Left ventricle myocardium inferior (tissue), 1 donor: ENCODE measurements at regions not wholly inside any gene's neighbourhood (a gene's known extent, or its start where the extent isn't known, plus 50 kb on each side); places are given as distances from the start of the nearest gene placed in this dataset.
"Not testable (repeated sequence)": the region's sequence is repeated elsewhere in the genome, so short reads cannot be mapped to it uniquely, and the experiment has no call there.

Experiments used
- DNase-seq: peaks from one replicate; pipeline ENCODE4 v3.0.0-alpha.2; 2020
- H3K27ac ChIP-seq: fragments of 200-600 bp; replicated peaks from 2 replicates; pipeline ENCODE4 v1.8.0; 2021
- H3K27me3 ChIP-seq: fragments of 200-600 bp; 2 replicates; pipeline ENCODE4 v1.8.0; 2021; ENCODE audit warnings: low read depth
- H3K36me3 ChIP-seq: fragments of 200-600 bp; 2 replicates; pipeline ENCODE4 v1.8.0; 2021
- H3K4me1 ChIP-seq: fragments of 200-600 bp; 2 replicates; pipeline ENCODE4 v1.8.0; 2021
- H3K4me3 ChIP-seq: fragments of 200-600 bp; 2 replicates; pipeline ENCODE4 v1.8.0; 2021; ENCODE audit warnings: mild to moderate bottlenecking, moderate library complexity
- H3K9me3 ChIP-seq: fragments of 200-600 bp; replicated peaks from 2 replicates; pipeline ENCODE4 v1.8.0; 2021
- intact Hi-C: fragments of 100-400 bp; cut with micrococcal nuclease; formaldehyde crosslinking; loops from one replicate; pipeline ENCODE4 v1.11.0; 2022
- TF ChIP-seq, protein P1 (sequence below): fragments of 200-600 bp; IDR thresholded peaks from 2 replicates; pipeline ENCODE4 v1.8.0; 2021; ENCODE audit warnings: antibody characterized with exemption, mild to moderate bottlenecking, borderline replicate concordance
- donor health status: DM: no; HTN: yes; CAD: no; lungs with severe emphysema.

DNA sequence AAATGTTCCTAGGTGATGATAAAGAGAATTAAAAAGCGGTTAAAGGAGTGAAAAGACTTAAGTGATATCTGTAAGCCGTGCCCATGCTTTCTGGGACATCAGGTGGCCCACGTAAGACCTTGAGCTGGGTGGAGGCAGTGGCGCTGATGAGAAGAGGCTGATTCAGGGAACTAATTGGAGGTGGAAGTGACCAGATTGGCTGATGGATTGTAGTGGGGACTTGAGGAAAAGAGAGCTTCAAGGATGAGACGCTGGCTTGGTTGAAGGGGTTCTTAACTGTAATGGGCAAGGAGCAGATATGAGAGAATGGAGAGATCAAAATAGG, 69.1 kb upstream of the EP300 start:
- no peak for DNase-seq
- peak overlapping the region; percentile 99 for H3K27ac ChIP-seq
- no peak overlapping the region for H3K4me3 ChIP-seq
- intact Hi-C loops, result loop anchor here (10.0 kb wide), 1 partner anchor 72 kb away; the partner anchor contains the start of gene EP300
- no peaks in the 10 kb centered on the region for H3K36me3 ChIP-seq
- H3K9me3 ChIP-seq, result no peaks in the 10 kb centered on the region
- H3K27me3 ChIP-seq, result no peaks in the 10 kb centered on the region
- H3K4me1 ChIP-seq, result peaks cover 26% of the 10 kb centered on the region
- TF ChIP-seq, protein P1, sequence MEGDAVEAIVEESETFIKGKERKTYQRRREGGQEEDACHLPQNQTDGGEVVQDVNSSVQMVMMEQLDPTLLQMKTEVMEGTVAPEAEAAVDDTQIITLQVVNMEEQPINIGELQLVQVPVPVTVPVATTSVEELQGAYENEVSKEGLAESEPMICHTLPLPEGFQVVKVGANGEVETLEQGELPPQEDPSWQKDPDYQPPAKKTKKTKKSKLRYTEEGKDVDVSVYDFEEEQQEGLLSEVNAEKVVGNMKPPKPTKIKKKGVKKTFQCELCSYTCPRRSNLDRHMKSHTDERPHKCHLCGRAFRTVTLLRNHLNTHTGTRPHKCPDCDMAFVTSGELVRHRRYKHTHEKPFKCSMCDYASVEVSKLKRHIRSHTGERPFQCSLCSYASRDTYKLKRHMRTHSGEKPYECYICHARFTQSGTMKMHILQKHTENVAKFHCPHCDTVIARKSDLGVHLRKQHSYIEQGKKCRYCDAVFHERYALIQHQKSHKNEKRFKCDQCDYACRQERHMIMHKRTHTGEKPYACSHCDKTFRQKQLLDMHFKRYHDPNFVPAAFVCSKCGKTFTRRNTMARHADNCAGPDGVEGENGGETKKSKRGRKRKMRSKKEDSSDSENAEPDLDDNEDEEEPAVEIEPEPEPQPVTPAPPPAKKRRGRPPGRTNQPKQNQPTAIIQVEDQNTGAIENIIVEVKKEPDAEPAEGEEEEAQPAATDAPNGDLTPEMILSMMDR, result no peak

DNA sequence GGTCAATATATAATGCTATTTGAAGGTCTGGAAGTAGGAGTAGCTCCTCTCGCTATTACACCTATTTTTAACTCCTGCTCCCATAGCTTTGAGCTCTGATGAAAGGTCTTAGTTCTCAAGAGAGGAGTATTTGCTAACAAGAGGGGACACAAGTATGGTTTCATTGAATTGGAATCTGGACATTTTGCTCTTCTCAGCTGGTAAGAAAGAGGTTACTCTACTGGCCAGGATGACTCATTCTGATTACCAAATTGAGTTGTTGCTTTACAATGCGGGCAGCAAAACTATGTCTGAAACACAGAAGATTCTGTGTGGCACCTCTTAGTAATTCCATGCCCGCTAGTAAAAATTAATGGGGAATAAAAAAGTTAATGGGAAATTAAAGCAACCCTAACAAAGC, 63.6 kb upstream of the EP300 start:
- H3K9me3 ChIP-seq, result no peaks in the 10 kb centered on the region
- no peak overlapping the region for H3K4me3 ChIP-seq
- no peaks in the 10 kb centered on the region for H3K36me3 ChIP-seq
- no peaks in the 10 kb centered on the region for H3K27me3 ChIP-seq
- TF ChIP-seq, protein P1, result no peak
- DNase-seq, result no peak
- intact Hi-C loops, result loop anchor here (10.0 kb wide), 1 partner anchor 66 kb away; the partner anchor contains the start of gene EP300
- no peaks in the 10 kb centered on the region for H3K4me1 ChIP-seq
- peak overlapping the region; percentile 27 for H3K27ac ChIP-seq

GRCh38 chr22:41030891-41031290, 61.5 kb upstream of the EP300 start:
- intact Hi-C loops, result no loop called here
- H3K36me3 ChIP-seq, result no peaks in the 10 kb centered on the region
- H3K27ac ChIP-seq, result no peak overlapping the region
- no peak for DNase-seq
- H3K27me3 ChIP-seq, result no peaks in the 10 kb centered on the region
- no peaks in the 10 kb centered on the region for H3K9me3 ChIP-seq
- no peaks in the 10 kb centered on the region for H3K4me1 ChIP-seq
- TF ChIP-seq, protein P1, result no peak
- no peak overlapping the region for H3K4me3 ChIP-seq

- H3K27me3 ChIP-seq, result no peaks in the 10 kb centered on the region
- H3K4me1 ChIP-seq, result no peaks in the 10 kb centered on the region
- H3K27ac ChIP-seq, result no peak overlapping the region
- DNase-seq, result no peak
- H3K36me3 ChIP-seq, result no peaks in the 10 kb centered on the region
- H3K4me3 ChIP-seq, result no peak overlapping the region
- TF ChIP-seq, protein P1, result no peak
- H3K9me3 ChIP-seq, result no peaks in the 10 kb centered on the region
- intact Hi-C loops, result no loop called here
These were observed 57.7 kb upstream of the EP300 start for GRCh38 chr22:41034706-41035105.

DNA sequence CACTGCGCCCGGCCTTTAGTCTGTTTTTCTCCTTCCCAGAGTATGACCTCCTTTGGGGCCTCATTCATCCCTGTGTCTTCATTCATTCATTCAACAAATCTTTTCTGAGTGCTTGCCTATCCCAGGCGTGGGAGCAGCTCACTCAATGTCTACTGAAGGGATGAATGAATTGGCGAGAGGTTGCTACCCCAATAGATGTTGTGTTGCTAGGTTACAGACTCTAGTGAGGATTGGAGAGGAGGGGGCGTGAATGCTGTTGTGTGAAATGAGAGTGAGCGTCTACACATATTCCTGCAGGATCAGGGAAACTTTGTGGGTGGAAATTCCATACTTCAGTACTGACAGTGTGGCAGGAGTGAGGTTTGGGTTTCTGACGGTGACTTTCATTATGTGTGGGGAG, 55.5 kb upstream of the EP300 start:
- intact Hi-C loops, result no loop called here
- TF ChIP-seq, protein P1, result no peak
- no peaks in the 10 kb centered on the region for H3K36me3 ChIP-seq
- no peak overlapping the region for H3K27ac ChIP-seq
- H3K9me3 ChIP-seq, result no peaks in the 10 kb centered on the region
- no peak overlapping the region for H3K4me3 ChIP-seq
- H3K27me3 ChIP-seq, result no peaks in the 10 kb centered on the region
- no peaks in the 10 kb centered on the region for H3K4me1 ChIP-seq
- DNase-seq, result no peak

DNA sequence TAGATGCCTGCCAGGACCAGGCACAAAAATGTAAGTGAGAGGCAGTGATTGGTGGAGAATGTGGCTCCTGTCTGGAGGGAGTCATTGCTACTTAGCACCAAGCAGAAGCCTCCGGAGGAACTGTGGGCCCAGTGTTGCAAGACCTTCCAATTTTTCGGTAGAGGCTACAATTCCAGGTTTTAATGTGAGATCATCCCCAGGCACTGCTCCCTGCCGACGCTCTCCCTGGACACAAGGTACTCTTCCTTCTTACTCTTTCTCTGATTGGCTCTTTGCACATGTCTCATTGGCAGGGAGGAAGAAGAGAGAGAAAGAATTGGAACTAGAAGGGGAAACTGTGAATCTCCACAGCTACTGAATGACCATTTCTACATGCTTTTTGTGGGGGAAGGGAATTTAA, 53.7 kb upstream of the EP300 start:
- intact Hi-C loops, result no loop called here
- Histone ChIP-seq H3K27ac (no peak overlapping the region), H3K9me3 (no peaks in the 10 kb centered on the region), H3K27me3 (peaks cover 11% of the 10 kb centered on the region), H3K4me3 (no peak overlapping the region), H3K36me3 (no peaks in the 10 kb centered on the region), H3K4me1 (no peaks in the 10 kb centered on the region)
- DNase-seq, result no peak
- TF ChIP-seq, protein P1, result no peak

GRCh38 chr22:41039641-41040040, 52.8 kb upstream of the EP300 start:
- peaks cover 11% of the 10 kb centered on the region for H3K27me3 ChIP-seq
- DNase-seq, H3K4me3 ChIP-seq, H3K4me1 ChIP-seq, H3K27ac ChIP-seq, H3K9me3 ChIP-seq, intact Hi-C loops, H3K36me3 ChIP-seq: not testable (repeated sequence)
